ENCODE measurements at regions not wholly inside any gene's neighbourhood (a gene's known extent, or its start where the extent isn't known, plus 50 kb on each side); places are given as distances from the start of the nearest gene placed in this dataset.
"Not testable (repeated sequence)": the region's sequence is repeated elsewhere in the genome, so short reads cannot be mapped to it uniquely, and the experiment has no call there.

GRCh38 chr12:72925716-72926115, 653.5 kb downstream of the TRHDE start:
- H3K9ac ChIP-seq (ENCODE audit: low read length) = no peak overlapping the region
- no peak overlapping the region for H4K8ac ChIP-seq (ENCODE audit: low read length)
- no peak overlapping the region for H2BK5ac ChIP-seq (ENCODE audit: low read depth, low read length, poor library complexity, severe bottlenecking)
- H2BK12ac ChIP-seq (ENCODE audit: low read length in 2 of 2) = no peak overlapping the region
- H3K79me1 ChIP-seq (replicated peaks; ENCODE audit: low read length, poor library complexity, severe bottlenecking) = no peaks in the 10 kb centered on the region
- no peak overlapping the region for H2AK5ac ChIP-seq (ENCODE audit: low read length, severe bottlenecking)
- H2BK120ac ChIP-seq (ENCODE audit: low read depth, low read length) = no peak overlapping the region
- H3K23ac ChIP-seq (ENCODE audit: low read length in 2 of 2) = no peak overlapping the region
- H3K18ac ChIP-seq (ENCODE audit: low read depth in 1 of 2, low read length in 2 of 2) = no peak overlapping the region
- no peak overlapping the region for H2BK15ac ChIP-seq (ENCODE audit: low read depth, poor library complexity, severe bottlenecking)
- no peaks in the 10 kb centered on the region for H3K9me3 ChIP-seq (ENCODE audit: control insufficient read depth, low read length)
- no peaks in the 10 kb centered on the region for H3K4me1 ChIP-seq (ENCODE audit: control insufficient read depth, insufficient read depth, low read depth, low read length)
- no peak overlapping the region for H3K4me2 ChIP-seq (ENCODE audit: low read length, poor library complexity, severe bottlenecking)
- H3K27ac ChIP-seq (ENCODE audit: low read length, poor library complexity, severe bottlenecking) = no peak overlapping the region
- no peak overlapping the region for H2AFZ ChIP-seq (ENCODE audit: low read depth, low read length)
- H4K91ac ChIP-seq (ENCODE audit: low read length) = no peak overlapping the region
- DNase-seq = no peak
- no peak overlapping the region for H3K4me3 ChIP-seq (ENCODE audit: insufficient read depth in 1 of 2, low read depth in 1 of 2, low read length in 2 of 2)
- no peak overlapping the region for H3K4ac ChIP-seq (ENCODE audit: low read depth in 1 of 2, low read length in 2 of 2)
- no CpG with 5 or more reads among the region's 2 CpGs for WGBS
- no peak overlapping the region for H3K14ac ChIP-seq (ENCODE audit: low read length in 2 of 2)
- H3K27me3 ChIP-seq (ENCODE audit: control insufficient read depth in 1 of 2, insufficient read depth in 1 of 2, low read length in 2 of 2) = no peaks in the 10 kb centered on the region
- no peaks in the 10 kb centered on the region for H3K36me3 ChIP-seq (ENCODE audit: control insufficient read depth in 1 of 2, insufficient read depth in 2 of 2, low read depth in 1 of 2, low read length in 2 of 2)

- not testable (repeated sequence) for H3K4me1 ChIP-seq (ENCODE audit: control insufficient read depth, insufficient read depth, low read depth, low read length); H2BK5ac ChIP-seq (ENCODE audit: low read depth, low read length, poor library complexity, severe bottlenecking); H2AK5ac ChIP-seq (ENCODE audit: low read length, severe bottlenecking); H3K27me3 ChIP-seq (ENCODE audit: control insufficient read depth in 1 of 2, insufficient read depth in 1 of 2, low read length in 2 of 2); H3K9ac ChIP-seq (ENCODE audit: low read length); H3K4me3 ChIP-seq (ENCODE audit: insufficient read depth in 1 of 2, low read depth in 1 of 2, low read length in 2 of 2); H2AFZ ChIP-seq (ENCODE audit: low read depth, low read length); H3K27ac ChIP-seq (ENCODE audit: low read length, poor library complexity, severe bottlenecking); DNase-seq; H3K36me3 ChIP-seq (ENCODE audit: control insufficient read depth in 1 of 2, insufficient read depth in 2 of 2, low read depth in 1 of 2, low read length in 2 of 2); H2BK12ac ChIP-seq (ENCODE audit: low read length in 2 of 2); H4K91ac ChIP-seq (ENCODE audit: low read length); H3K79me1 ChIP-seq (replicated peaks; ENCODE audit: low read length, poor library complexity, severe bottlenecking); H3K4me2 ChIP-seq (ENCODE audit: low read length, poor library complexity, severe bottlenecking); H3K23ac ChIP-seq (ENCODE audit: low read length in 2 of 2); H3K18ac ChIP-seq (ENCODE audit: low read depth in 1 of 2, low read length in 2 of 2); H3K9me3 ChIP-seq (ENCODE audit: control insufficient read depth, low read length); H3K4ac ChIP-seq (ENCODE audit: low read depth in 1 of 2, low read length in 2 of 2); H3K14ac ChIP-seq (ENCODE audit: low read length in 2 of 2); H4K8ac ChIP-seq (ENCODE audit: low read length); H2BK15ac ChIP-seq (ENCODE audit: low read depth, poor library complexity, severe bottlenecking); H2BK120ac ChIP-seq (ENCODE audit: low read depth, low read length)
- 94% methylated on average over 7 of the region's 7 CpGs for WGBS
Measured at GRCh38 chr12:72931838-72932237, 659.7 kb downstream of the TRHDE start.

GRCh38 chr12:72937486-72937885, 665.3 kb downstream of the TRHDE start:
- no peak overlapping the region for H3K4me2 ChIP-seq (ENCODE audit: low read length, poor library complexity, severe bottlenecking)
- H2BK5ac ChIP-seq (ENCODE audit: low read depth, low read length, poor library complexity, severe bottlenecking) = no peak overlapping the region
- no peak overlapping the region for H3K27ac ChIP-seq (ENCODE audit: low read length, poor library complexity, severe bottlenecking)
- H3K36me3 ChIP-seq (ENCODE audit: control insufficient read depth in 1 of 2, insufficient read depth in 2 of 2, low read depth in 1 of 2, low read length in 2 of 2) = no peaks in the 10 kb centered on the region
- no peak overlapping the region for H4K8ac ChIP-seq (ENCODE audit: low read length)
- no peak overlapping the region for H2BK15ac ChIP-seq (ENCODE audit: low read depth, poor library complexity, severe bottlenecking)
- no peak overlapping the region for H2BK120ac ChIP-seq (ENCODE audit: low read depth, low read length)
- no peak overlapping the region for H2BK12ac ChIP-seq (ENCODE audit: low read length in 2 of 2)
- H3K9me3 ChIP-seq (ENCODE audit: control insufficient read depth, low read length) = peaks cover 15% of the 10 kb centered on the region
- 77% methylated on average over 1 of the region's 1 CpG for WGBS
- H3K27me3 ChIP-seq (ENCODE audit: control insufficient read depth in 1 of 2, insufficient read depth in 1 of 2, low read length in 2 of 2) = no peaks in the 10 kb centered on the region
- H3K14ac ChIP-seq (ENCODE audit: low read length in 2 of 2) = no peak overlapping the region
- no peak overlapping the region for H3K18ac ChIP-seq (ENCODE audit: low read depth in 1 of 2, low read length in 2 of 2)
- H2AFZ ChIP-seq (ENCODE audit: low read depth, low read length) = no peak overlapping the region
- H3K4ac ChIP-seq (ENCODE audit: low read depth in 1 of 2, low read length in 2 of 2) = no peak overlapping the region
- H3K4me1 ChIP-seq (ENCODE audit: control insufficient read depth, insufficient read depth, low read depth, low read length) = no peaks in the 10 kb centered on the region
- H3K23ac ChIP-seq (ENCODE audit: low read length in 2 of 2) = no peak overlapping the region
- no peak overlapping the region for H4K91ac ChIP-seq (ENCODE audit: low read length)
- H3K9ac ChIP-seq (ENCODE audit: low read length) = no peak overlapping the region
- H3K4me3 ChIP-seq (ENCODE audit: insufficient read depth in 1 of 2, low read depth in 1 of 2, low read length in 2 of 2) = no peak overlapping the region
- DNase-seq = no peak
- no peak overlapping the region for H2AK5ac ChIP-seq (ENCODE audit: low read length, severe bottlenecking)
- no peaks in the 10 kb centered on the region for H3K79me1 ChIP-seq (replicated peaks; ENCODE audit: low read length, poor library complexity, severe bottlenecking)

GRCh38 chr12:72957454-72957853, 685.3 kb downstream of the TRHDE start:
- H3K14ac ChIP-seq (ENCODE audit: low read length in 2 of 2) = no peak overlapping the region
- H3K18ac ChIP-seq (ENCODE audit: low read depth in 1 of 2, low read length in 2 of 2) = no peak overlapping the region
- H3K4me2 ChIP-seq (ENCODE audit: low read length, poor library complexity, severe bottlenecking) = no peak overlapping the region
- no peak overlapping the region for H2BK15ac ChIP-seq (ENCODE audit: low read depth, poor library complexity, severe bottlenecking)
- 100% methylated on average over 1 of the region's 3 CpGs for WGBS
- H3K4me3 ChIP-seq (ENCODE audit: insufficient read depth in 1 of 2, low read depth in 1 of 2, low read length in 2 of 2) = no peak overlapping the region
- H3K23ac ChIP-seq (ENCODE audit: low read length in 2 of 2) = no peak overlapping the region
- no peak overlapping the region for H2BK5ac ChIP-seq (ENCODE audit: low read depth, low read length, poor library complexity, severe bottlenecking)
- no peak overlapping the region for H2AFZ ChIP-seq (ENCODE audit: low read depth, low read length)
- no peak overlapping the region for H3K4ac ChIP-seq (ENCODE audit: low read depth in 1 of 2, low read length in 2 of 2)
- DNase-seq = no peak
- H2BK120ac ChIP-seq (ENCODE audit: low read depth, low read length) = no peak overlapping the region
- H3K9me3 ChIP-seq (ENCODE audit: control insufficient read depth, low read length) = peaks cover 13% of the 10 kb centered on the region
- no peak overlapping the region for H2BK12ac ChIP-seq (ENCODE audit: low read length in 2 of 2)
- H4K8ac ChIP-seq (ENCODE audit: low read length) = no peak overlapping the region
- no peaks in the 10 kb centered on the region for H3K27me3 ChIP-seq (ENCODE audit: control insufficient read depth in 1 of 2, insufficient read depth in 1 of 2, low read length in 2 of 2)
- no peaks in the 10 kb centered on the region for H3K36me3 ChIP-seq (ENCODE audit: control insufficient read depth in 1 of 2, insufficient read depth in 2 of 2, low read depth in 1 of 2, low read length in 2 of 2)
- no peak overlapping the region for H3K9ac ChIP-seq (ENCODE audit: low read length)
- H2AK5ac ChIP-seq (ENCODE audit: low read length, severe bottlenecking) = no peak overlapping the region
- H3K27ac ChIP-seq (ENCODE audit: low read length, poor library complexity, severe bottlenecking) = no peak overlapping the region
- H3K4me1 ChIP-seq (ENCODE audit: control insufficient read depth, insufficient read depth, low read depth, low read length) = no peaks in the 10 kb centered on the region
- H3K79me1 ChIP-seq (replicated peaks; ENCODE audit: low read length, poor library complexity, severe bottlenecking) = no peaks in the 10 kb centered on the region
- no peak overlapping the region for H4K91ac ChIP-seq (ENCODE audit: low read length)

Data from mesenchymal stem cell (in vitro differentiated cells and primary cell).